ENCODE measurements at regions not wholly inside any gene's neighbourhood (a gene's known extent, or its start where the extent isn't known, plus 50 kb on each side); places are given as distances from the start of the nearest gene placed in this dataset.

GRCh38 chr6:155709262-155709661 is 253.6 kb upstream of the NOX3 start:
- no peak for DNase-seq

DNA sequence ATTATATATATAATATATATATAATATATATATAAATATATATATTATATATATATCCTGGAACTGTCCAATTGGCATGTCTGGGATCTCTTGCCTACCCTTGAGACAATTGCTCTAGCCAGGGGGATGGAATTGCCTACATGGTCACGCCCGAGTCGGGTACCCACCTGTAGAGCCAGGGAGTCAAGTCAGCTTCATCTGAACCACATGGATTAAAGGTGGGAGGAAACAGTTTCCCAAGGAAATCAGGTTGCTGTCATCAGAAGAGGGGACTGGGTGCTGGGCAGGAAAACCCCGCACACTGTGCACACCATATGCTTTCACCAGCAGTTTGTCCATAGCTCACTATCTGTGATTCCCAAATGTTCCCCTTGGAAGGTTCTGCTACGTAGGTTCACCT is 252.5 kb upstream of the NOX3 start:
- DNase-seq = no peak

GRCh38 chr6:155706806-155707205 is 251.2 kb upstream of the NOX3 start:
- DNase-seq = no peak

GRCh38 chr6:155706341-155706740 is 250.7 kb upstream of the NOX3 start:
- no peak for DNase-seq

DNA sequence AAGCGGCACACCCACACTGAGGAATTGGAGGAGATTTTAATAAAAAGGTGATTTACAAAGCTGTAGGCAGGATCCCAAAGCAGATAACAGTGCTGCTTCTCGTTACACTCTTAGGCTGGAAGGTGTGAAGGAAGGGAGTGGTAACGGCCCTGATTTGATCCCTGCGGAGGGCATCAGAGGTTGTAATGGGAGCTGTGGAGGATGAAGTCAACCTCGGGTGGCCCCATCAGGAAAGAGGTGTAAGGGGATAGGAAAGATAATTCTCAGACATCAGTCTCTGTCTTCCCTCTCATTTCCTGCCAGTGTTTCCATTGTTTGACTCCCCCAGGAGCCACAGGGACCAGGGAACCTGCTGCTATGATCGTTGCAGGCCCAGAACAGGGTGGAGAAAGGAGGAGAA is 245.7 kb upstream of the NOX3 start:
- DNase-seq = no peak

DNA sequence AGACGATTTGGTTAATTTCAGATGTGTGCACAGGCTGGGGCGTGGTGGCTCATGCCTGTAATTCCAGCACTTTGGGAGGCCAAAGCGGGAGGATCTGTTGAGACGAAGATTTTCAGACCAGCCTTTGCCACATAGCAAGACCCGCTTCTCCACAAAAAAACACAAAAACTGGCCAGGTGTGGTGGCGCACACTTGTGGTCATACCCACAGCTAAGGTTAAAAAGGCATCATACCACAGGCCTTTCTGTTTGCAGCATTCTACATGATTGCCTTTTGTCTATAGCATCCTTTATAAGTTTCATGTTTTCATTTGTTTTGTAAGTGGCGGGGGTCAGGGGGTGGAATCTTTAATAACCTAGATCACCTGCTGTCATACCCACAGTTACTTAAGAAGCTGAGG is 239.9 kb upstream of the NOX3 start:
- no peak for DNase-seq

DNA sequence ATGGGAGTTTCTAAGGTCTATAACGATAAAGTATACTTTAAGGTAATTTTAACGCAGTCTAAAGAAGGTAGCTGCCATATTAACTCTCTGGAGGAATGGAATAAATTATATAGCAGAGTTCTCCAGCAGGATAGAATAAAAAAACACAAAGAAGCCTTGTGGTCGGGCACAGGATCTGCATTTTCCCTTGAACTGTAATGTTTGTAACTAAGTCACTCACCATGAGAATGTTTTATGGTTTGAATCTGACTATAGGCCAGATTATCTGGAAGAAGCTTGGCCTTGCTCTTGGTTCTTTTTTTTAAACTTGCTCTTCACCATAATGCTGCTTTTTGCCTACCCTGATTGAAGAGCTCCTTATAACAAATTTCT is 238.8 kb upstream of the NOX3 start:
- DNase-seq = no peak

DNA sequence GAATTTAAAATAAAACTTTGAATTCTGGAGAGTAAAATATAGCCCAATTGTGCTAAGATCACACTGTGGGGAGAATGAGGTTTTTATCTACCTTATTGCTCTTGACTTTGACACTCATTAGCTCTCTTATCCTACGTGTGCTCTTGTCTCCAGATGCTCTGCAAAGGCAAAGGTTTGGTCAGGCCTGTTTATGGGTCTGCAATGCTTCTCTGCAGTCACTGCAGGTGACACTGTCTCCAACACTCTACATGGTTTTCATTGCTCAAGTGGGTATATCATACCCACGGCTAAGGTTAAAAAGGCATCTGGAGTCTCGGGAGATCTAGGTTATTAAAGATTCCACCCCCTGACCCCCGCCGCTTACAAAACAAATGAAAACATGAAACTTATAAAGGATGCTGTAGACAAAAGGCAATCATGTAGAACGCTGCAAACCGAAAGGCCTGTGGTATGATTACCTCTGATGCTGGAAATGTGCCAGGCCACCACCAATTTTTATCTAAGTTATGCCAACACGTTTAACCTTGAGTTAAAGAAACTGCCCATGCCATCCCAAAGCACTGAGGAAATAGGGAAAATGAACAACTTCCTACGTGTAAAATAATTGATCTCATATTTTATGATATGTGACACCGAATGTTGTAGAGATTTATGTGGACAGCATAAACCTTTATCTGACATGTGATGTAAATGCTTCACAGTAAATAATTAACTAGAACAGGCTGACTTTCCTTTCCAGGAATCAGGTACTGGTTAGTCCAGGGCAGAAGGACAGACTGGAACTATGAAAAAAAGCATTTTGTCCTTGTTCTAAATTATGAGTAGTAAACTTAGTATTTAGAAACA is 238.2 kb upstream of the NOX3 start:
- DNase-seq = no peak

DNA sequence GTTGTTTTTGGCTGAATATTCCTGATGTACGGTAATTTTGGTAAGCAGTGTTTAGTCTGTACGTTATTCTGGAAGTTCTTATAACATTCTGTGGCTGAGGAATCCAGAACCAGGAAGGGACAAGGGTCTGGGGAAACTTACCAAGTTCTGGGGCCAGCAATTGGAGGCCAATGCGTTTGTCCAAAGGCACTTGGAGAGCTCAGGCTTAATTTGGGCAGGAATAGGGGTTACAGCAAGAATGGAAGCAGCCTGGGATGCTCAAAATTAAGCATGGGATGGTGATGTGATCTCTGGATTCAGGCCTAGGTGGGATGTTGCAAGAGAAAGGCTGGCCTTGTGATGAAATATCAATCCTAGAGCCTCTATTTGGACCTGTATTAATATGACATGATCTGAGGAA is 235.2 kb upstream of the NOX3 start:
- DNase-seq = no peak

- no peak for DNase-seq
Observed at GRCh38 chr6:155687645-155688044, 232.0 kb upstream of the NOX3 start.

DNA sequence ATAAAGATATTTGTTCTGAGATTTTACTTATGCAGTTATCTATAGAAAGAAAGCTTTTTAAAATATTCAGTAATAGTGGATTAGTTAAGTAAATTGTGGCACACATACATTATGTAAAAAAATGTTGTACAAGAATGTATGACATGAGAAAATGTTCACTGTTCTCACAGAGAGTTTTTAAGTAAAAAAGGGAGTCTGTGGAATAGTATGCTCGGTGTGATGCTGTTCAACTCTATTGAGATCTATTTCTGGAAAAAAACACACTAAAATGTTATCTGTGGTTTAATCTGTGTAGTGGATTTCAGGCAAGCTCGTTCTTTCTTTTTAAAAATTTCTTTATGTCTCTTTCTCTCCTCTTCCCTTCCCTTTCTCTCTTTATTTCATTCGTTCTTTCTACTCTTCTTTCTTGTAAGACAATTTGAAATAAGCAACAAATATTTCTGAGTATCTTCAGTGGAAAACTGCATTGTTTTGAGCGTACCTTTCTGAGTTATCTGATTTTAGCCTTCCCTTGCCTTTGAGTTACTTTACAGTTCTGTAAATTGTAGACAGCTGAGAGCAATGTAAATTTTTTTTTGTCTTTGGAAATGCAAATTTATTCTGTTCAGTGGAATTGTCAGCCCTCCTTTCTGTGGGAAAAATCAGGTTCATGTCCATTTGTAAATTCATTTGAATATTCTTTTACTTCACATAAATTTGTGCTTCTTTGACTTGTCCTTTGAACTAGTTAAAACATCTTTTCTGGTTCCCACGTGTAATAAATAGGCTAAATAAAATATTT is 229.0 kb upstream of the NOX3 start:
- DNase-seq = no peak

DNA sequence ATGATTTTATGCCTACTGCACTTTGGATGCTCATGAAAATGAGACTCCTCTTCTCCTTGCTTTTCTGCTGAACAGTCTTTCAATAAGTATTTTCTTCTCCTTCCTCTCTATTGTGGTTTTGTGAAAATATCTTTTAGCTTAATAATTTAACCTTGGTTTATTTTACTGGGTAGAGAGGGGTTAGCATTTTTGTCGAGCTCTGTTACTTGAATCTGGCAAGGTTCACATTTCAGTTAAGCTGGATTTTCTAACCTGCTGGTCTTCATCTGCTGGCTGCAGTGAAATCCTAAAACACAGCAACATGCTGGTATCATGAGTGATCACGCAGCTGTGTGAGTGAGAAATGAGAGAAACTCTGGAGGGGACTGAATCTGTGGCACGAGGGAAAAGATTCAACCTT is 222.7 kb upstream of the NOX3 start:
- DNase-seq = no peak

DNA sequence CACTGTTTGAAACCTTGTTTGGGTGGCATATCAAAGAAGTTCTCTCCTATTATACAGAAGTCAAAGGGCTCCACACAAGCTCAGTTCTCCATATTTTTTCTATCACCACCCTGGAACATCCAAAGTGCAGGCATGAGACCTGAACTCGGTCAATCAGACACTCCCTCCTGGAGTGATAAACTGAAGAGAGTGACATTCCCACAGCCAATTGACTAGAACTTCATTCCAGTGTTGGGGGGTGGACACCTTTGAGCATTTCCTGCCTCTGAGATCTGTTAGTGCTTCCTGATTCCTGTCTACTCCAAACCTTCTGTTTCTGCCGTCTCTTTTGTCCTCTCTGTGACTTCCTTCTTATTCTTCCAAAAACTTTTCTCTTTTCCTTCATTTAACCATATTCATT is 220.7 kb upstream of the NOX3 start:
- DNase-seq = no peak

DNA sequence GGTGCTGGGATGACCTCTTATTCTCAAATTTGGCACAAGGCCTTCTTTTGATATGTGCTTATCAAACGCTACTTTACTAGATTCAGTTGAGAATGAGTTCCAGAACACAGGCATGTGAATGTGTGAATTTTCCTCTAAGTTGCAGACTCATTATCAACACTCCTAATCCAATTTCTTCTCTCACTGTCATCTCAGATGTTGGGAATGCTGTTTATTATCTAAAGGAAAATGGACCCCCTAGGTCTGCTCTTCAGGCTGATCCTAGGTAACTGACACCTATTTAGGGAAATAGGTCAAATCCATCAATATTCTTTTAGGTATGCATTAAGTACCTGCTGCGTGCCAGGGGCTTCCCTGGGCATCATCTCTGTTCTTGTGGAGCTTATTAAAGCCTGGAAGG is 215.0 kb upstream of the NOX3 start:
- DNase-seq = no peak

GRCh38 chr6:155660251-155660977 is 204.8 kb upstream of the NOX3 start:
- no peak for DNase-seq

GRCh38 chr6:155656024-155656423 is 200.4 kb upstream of the NOX3 start:
- DNase-seq = no peak

DNA sequence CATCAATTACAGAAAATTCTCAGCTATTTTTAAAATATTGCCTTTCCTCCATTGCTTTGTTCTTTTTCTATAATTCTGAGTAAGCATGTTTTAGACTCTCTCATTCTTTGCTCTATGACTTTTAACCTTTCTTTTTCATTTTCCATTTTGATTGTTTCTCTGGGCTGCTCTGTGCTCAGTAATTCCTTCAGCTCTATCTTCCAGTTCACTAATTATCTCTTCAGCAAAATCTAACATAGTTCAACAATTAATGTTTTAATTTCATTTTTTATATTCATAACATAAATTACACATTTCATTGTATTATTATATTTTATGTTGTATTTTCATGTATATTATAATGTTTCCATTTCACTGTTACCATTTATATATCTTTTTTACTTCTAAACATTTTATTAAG is 198.8 kb upstream of the NOX3 start:
- DNase-seq = no peak

DNA sequence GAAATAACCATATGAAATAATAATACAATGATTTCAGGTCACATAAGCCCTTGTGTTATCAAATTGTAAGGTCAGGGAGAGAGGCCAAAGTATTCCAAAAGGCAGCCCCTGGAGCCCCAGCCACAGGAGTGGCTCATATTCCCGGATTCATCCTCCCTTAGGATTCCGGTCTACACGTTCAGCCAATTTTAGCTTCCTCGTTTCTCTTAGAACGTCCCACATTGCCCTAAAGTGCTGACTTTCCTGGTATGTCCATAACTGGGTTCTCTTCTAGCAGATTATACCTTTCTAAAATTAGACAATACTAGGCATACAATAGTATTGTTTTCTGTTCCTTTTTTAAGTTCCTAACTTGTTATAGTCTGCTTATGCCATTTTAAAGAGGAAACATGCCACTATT is 192.7 kb upstream of the NOX3 start:
- no peak for DNase-seq

DNA sequence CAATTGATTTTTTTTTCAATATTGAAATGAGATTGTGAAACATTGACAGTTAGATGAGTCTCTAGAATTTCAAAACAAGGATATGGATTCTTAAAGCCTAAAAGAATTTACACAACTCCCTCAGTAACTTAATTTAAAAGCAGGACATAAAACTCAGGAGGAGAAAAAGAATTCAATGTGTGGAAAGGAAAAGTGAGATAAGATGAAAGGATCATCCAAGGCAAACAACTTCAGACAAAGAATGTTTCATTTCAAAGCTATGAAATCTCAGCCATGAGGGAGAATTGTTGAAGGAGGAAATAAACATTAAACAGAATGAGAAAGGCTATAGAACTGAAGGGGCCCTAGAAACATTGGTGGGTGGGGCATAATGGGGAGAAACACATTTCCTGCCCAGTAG is 191.7 kb upstream of the NOX3 start:
- no peak for DNase-seq

DNA sequence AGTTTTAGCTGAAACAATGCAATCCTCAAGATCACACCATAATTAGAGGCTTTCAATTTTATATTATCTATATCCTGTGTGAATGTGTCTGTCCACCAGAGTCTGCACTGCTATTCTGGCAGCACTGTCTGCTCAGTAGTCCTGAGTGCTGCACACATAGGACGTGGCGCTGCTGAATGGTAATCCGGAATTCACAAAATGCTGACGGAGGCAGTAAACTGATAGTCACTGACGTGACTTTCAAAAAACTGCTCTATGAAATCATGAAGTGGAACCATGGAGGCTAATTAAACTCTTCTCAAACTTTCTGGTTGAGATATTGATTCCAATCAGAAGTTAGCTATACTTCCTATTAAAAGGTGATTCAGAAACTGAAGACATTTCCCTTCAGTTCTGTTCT is 190.8 kb upstream of the NOX3 start:
- DNase-seq = no peak

DNA sequence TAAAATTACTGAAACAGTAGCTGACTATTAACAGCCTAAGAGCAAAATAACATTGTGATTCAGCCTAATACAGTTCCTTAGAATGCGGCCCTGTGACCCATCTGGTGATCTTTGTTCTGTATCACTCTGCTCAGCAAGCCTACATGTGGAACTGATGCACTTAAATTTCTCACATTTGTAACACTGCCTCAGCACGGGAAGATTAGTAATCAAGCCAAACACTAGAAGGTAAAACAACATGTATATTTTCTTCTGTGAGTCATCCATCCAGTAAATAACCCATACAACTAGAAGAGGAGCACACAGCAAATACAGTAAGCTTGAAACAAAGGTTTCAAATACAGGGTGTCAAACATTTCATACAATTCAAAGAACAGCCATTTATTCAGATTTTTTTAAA is 189.7 kb upstream of the NOX3 start:
- no peak for DNase-seq

DNA sequence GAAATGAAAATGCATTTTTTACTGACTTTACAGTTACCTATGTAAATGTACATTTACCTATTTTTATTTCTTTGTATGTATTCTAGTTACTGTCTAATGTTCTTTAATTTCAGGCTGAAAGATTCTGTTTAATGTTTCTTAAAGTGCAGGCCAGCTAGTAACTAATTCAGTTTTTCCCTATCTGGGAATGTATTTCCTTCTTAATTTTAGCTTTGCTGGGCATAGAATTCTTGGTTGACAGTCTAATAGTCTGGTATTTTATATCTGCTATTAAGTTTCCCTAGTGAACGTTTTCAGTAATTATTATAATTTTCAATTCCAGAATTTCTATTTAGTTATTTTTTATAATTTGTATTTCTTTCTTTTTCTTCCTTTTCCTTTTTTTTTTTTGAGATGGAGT is 186.0 kb upstream of the NOX3 start:
- no peak for DNase-seq

DNA sequence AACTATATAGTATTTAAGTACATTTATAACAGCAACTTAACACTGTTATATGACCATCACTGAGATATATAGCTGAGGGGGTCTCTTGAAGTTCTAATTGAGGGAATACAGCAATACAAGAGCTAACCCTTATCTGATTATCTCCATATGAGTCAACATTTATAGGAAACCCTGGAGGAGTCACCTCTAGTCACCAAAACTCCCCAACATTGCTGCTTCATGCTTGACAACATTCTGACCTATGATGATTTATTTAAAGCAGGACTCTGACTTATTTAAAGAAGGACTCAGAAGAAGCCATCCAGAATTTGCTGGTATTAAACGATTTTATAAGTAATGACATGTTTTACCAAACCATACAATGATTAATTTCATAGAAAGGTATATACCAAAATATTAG is 182.6 kb upstream of the NOX3 start:
- DNase-seq = no peak

DNA sequence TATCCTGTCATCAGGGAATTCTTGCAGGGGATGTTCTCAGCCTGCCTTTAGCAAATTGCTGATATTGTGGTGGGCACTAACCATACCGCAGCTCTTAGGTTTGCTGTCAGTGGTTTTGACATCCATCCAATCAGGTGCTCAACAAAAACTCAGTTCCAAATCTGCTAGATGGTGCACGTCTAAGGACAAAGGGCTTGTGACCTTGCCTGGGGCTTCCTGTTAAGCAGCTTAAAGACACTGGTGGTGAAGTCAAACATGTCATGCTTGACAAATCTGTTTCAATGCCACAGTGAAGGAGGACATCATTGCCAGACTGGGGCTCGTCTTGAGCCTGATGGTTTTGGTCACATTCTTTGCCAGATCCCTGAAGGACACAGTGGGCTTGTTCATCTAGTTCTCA is 179.8 kb upstream of the NOX3 start:
- no peak for DNase-seq
